ENCODE measurements at regions not wholly inside any gene's neighbourhood (a gene's known extent, or its start where the extent isn't known, plus 50 kb on each side); places are given as distances from the start of the nearest gene placed in this dataset.

- ChIA-PET CTCF (no interaction called here), POLR2A (no interaction called here)
- H3K9ac ChIP-seq, result no peak overlapping the region
- no peak overlapping the region for H2AFZ ChIP-seq (ENCODE audit: low read depth)
- H3K27me3 ChIP-seq (ENCODE audit: insufficient read depth), result no peaks in the 10 kb centered on the region
- H3K27ac ChIP-seq (ENCODE audit: low read depth in 2 of 2, low read length in 1 of 2), result no peak overlapping the region
- H3K36me3 ChIP-seq (replicated peaks in 1 of 2; ENCODE audit: control insufficient read depth in 1 of 2, insufficient read depth in 2 of 2, low read length in 1 of 2), result no peaks in the 10 kb centered on the region
- no peaks in the 10 kb centered on the region for H4K20me1 ChIP-seq (ENCODE audit: insufficient read depth)
- no peaks in the 10 kb centered on the region; the same call in 1 of the 2 replicates for H3K79me2 ChIP-seq (ENCODE audit: insufficient read depth)
- no peak overlapping the region for H3K4me2 ChIP-seq
- no peaks in the 10 kb centered on the region for H3F3A ChIP-seq (replicated peaks; ENCODE audit: insufficient read depth)
- no peaks in the 10 kb centered on the region for H3K9me3 ChIP-seq
- TF ChIP-seq YY1 (IDR thresholded peaks at IDR 0.05; ENCODE audit: low read depth) (no peak), POLR2AphosphoS5 (IDR thresholded peaks at IDR 0.05; ENCODE audit: low read depth, low read length) (no peak), TEAD4 (IDR thresholded peaks at IDR 0.05; ENCODE audit: borderline replicate concordance, insufficient read depth) (no peak), RFX5 (IDR thresholded peaks at IDR 0.05; ENCODE audit: low read length) (no peak), MAX (IDR thresholded peaks at IDR 0.05; ENCODE audit: low read depth) (no peak), NRF1 (IDR thresholded peaks at IDR 0.05; ENCODE audit: low read depth, low read length) (no peak), FOSL2 (IDR thresholded peaks at IDR 0.05; ENCODE audit: borderline replicate concordance, low read depth) (no peak), FOXJ3 (CRISPR knock-in tag; IDR thresholded peaks at IDR 0.05) (no peak)
- H3K9me2 ChIP-seq, result no peaks in the 10 kb centered on the region
- DNase-seq, result no peak
- H3K4me1 ChIP-seq (ENCODE audit: control insufficient read depth in 1 of 2, insufficient read depth in 2 of 2, low read depth in 1 of 2, low read length in 1 of 2), result no peaks in the 10 kb centered on the region
- 41% methylated on average over 4 of the region's 4 CpGs for WGBS (ENCODE audit: low lambda C conversion rate)
- no peak overlapping the region for H3K4me3 ChIP-seq (ENCODE audit: low read depth in 2 of 2, low read length in 1 of 2)
Observed at GRCh38 chr20:7806831-7807230, 133.4 kb downstream of the HAO1 start.

- H3F3A ChIP-seq (replicated peaks; ENCODE audit: insufficient read depth), result no peaks in the 10 kb centered on the region
- no peaks in the 10 kb centered on the region for H3K4me1 ChIP-seq (ENCODE audit: control insufficient read depth in 1 of 2, insufficient read depth in 2 of 2, low read depth in 1 of 2, low read length in 1 of 2)
- TF ChIP-seq RFX5 (IDR thresholded peaks at IDR 0.05; ENCODE audit: low read length) (no peak), USF2 (IDR thresholded peaks at IDR 0.05; ENCODE audit: borderline replicate concordance, low read depth, low read length) (no peak), RCOR1 (IDR thresholded peaks at IDR 0.05; ENCODE audit: low read length) (no peak), SIN3A (IDR thresholded peaks at IDR 0.05; ENCODE audit: borderline replicate concordance, low read depth, low read length) (no peak), FOXJ3 (CRISPR knock-in tag; IDR thresholded peaks at IDR 0.05) (no peak), EP300 (IDR thresholded peaks at IDR 0.05; ENCODE audit: borderline replicate concordance in 1 of 2, low read depth in 1 of 2, low read length in 1 of 2) (no peak), ELF1 (IDR thresholded peaks at IDR 0.05) (no peak), JUND (IDR thresholded peaks at IDR 0.05) (no peak), FOXM1 (IDR thresholded peaks at IDR 0.05; ENCODE audit: low read depth) (no peak), FOSL2 (IDR thresholded peaks at IDR 0.05; ENCODE audit: borderline replicate concordance, low read depth) (no peak), RXRA (IDR thresholded peaks at IDR 0.05; ENCODE audit: borderline replicate concordance, low read depth) (no peak), GATA2 (CRISPR knock-in tag; IDR thresholded peaks at IDR 0.05) (no peak), REST (IDR thresholded peaks at IDR 0.05; ENCODE audit: low read depth, low read length) (no peak), TCF12 (IDR thresholded peaks at IDR 0.05) (no peak)
- ChIA-PET POLR2A (no interaction called here), CTCF (no interaction called here)
- H2AFZ ChIP-seq (ENCODE audit: low read depth), result no peak overlapping the region
- H3K27me3 ChIP-seq (ENCODE audit: insufficient read depth), result no peaks in the 10 kb centered on the region
- no peak overlapping the region for H3K9ac ChIP-seq
- H3K27ac ChIP-seq (ENCODE audit: low read depth in 2 of 2, low read length in 1 of 2), result no peak overlapping the region
- H3K79me2 ChIP-seq (ENCODE audit: insufficient read depth), result no peaks in the 10 kb centered on the region
- no peaks in the 10 kb centered on the region for H3K36me3 ChIP-seq (replicated peaks in 1 of 2; ENCODE audit: control insufficient read depth in 1 of 2, insufficient read depth in 2 of 2, low read length in 1 of 2)
- H3K4me2 ChIP-seq, result no peak overlapping the region
- no peak overlapping the region for H3K4me3 ChIP-seq (ENCODE audit: low read depth in 2 of 2, low read length in 1 of 2)
- no peaks in the 10 kb centered on the region for H4K20me1 ChIP-seq (ENCODE audit: insufficient read depth)
- 40% methylated on average over 1 of the region's 1 CpG for WGBS (ENCODE audit: low lambda C conversion rate)
- no peak for DNase-seq
- H3K9me3 ChIP-seq, result no peaks in the 10 kb centered on the region
- no peaks in the 10 kb centered on the region for H3K9me2 ChIP-seq
Observed at GRCh38 chr20:7817286-7817685, 123.0 kb downstream of the HAO1 start.
